Activated CD8-positive, alpha-beta memory T cell treated with anti-CD3 and anti-CD28 coated beads for 4 hours (primary cell): ENCODE measurements at regions not wholly inside any gene's neighbourhood (a gene's known extent, or its start where the extent isn't known, plus 50 kb on each side); places are given as distances from the start of the nearest gene placed in this dataset.
"Not testable (repeated sequence)": the region's sequence is repeated elsewhere in the genome, so short reads cannot be mapped to it uniquely, and the experiment has no call there.

ENCODE experiments used
- DNase-seq, 2 donors: peaks; one replicate each; pipeline ENCODE4 v3.0.0-alpha.2; 2020; ENCODE audit warnings: low read depth in 2 of 2

GRCh38 chr4:180993244-180993836 lies 1249.9 kb upstream of the TENM3 start:
- DNase-seq, result no peak

- no peak for DNase-seq
Observed at GRCh38 chr4:180994722-180995121, 1248.5 kb upstream of the TENM3 start.

DNA sequence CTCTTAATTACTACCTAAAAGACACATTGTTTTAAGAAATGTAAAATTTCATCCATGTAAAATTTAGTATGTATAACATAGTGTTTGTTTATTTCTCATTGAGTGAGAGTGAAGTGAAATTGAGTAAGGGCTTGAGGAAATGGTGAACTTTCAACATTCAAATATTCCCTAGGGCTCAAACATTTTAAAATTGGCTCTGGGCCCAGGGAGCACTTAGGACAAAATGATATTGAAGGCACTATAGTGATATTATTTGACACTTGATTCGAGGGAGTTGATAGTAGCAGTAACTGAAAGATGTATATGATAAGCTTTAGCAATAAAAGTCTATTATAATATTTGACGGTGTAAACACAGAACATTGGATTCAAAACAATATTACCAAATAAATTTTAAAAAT lies 1244.0 kb upstream of the TENM3 start:
- DNase-seq, result no peak

DNA sequence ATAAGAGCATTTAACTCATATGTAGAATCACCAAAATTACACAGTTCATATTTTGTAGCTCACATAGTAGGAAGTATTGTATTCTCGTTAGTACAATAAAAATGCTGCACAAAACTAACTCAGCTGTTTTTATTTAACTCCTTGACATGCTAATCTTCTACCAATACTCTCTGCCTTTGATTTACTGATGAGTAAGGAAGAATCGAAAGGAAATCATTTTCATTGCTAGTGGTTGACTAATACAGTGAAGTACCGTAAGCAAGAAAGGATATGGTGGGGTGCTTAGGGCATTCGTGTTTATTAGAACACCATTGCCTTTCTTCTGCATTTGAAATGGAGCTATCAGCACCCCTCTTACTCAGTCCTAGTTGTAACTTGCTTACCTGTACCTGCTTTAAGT lies 1239.1 kb upstream of the TENM3 start:
- no peak for DNase-seq

DNA sequence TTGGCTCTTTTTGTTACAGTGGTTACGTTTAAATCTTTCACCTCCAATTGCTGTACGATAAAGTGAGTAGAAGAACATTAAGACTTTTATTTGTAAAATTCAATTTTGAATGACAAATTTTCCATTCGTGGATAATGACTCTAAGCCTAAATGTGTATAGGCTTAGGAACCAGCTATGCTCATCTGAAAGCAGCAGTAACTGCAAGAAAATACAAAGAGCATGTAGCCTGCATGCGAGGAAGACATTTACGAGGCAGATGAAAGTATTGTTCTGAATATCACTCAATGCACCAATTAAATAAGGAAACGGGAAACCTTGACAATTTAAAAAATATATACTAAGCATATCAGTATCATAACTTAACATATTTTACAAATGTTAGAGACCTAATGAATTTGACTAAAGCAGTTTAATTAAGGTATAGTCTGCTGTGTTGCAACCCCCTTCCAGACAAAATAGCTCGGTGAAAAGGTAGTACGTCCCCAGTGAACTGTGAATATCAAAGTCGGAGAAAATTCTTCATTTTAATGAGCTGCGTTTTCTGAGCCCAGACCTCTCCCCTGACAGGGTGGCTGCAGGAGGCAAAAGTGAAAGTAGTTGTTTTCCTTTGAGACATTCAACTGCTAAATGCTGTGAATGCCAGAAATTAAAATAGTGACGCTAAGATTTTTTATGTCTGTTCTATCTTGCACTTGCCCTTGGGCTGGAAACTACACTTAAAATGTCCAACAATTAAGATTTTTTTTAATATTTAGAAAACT lies 1236.5 kb upstream of the TENM3 start:
- no peak for DNase-seq

DNA sequence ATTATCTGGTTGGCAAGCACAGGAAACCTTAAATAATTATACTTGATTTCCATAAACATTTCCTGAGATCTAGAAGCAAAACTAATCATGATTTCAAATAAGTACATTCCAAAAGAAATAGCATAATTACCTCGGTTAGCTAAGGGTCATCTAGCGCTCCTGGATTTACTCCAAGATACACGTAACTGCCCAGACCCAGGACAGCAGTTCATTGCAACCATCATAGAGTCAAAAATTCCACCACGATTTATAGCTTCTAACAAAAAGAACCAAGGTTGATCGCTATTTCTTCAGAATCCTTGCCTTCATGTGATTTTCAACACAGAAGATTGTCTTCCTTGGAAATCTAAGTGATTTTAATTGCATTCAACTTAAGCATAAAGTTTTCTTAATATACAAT lies 1235.5 kb upstream of the TENM3 start:
- no peak for DNase-seq

DNA sequence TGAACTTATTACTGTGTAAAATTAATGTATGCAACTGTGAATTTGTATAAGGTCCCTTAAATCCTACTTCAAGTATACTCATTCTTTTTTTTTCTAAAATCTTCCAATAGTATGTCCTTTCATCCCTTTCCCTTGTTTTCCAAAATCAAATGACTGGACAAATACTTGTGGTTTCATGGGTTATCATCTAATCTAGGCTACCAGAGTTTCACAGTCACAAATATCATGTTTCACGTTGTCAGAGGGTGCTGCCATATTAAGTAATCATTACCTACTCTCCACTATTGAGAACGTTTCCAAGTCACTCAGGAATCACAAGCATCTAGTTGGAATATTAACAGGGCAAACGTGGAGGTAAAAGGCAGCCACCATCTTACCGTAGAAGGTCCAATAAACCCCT lies 1235.0 kb upstream of the TENM3 start:
- DNase-seq, result no peak

DNA sequence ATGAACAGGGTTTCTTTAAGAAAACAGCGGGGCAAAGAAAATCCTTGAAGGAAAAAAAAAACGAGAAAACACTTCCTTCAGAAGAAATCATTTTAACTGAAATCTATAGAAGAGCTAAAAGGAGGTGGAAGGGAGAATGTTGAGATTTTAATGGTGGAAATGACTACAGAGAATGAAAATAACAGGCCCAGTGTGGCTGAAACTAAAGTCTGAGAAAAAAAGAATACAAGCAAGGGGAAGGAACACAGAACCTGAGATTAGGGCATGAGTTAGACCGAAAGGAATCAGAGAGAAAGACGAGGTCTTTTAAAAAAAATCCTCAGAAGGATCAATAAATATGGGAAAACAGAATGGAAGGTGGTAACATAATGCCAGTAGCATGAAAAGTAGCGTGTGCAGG lies 1230.0 kb upstream of the TENM3 start:
- DNase-seq, result no peak

DNA sequence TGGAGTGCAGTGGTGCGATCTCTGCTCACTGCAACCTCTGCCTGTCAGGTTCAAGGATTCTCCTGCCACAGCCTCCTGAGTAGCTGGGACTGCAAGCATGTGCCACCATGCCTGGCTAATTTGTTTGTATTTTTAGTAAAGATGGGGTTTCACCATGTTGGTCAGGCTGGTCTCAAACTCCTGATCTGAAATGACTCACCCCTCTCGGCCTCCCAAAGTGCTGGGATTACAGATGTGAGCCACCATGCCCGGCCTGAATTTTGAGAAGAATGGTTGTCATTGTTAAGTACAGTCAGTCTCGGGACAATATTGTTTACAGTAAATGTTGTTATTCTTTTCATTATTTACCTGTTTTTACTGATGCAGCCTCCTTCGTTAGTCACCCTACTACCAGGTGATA lies 1226.2 kb upstream of the TENM3 start:
- DNase-seq, result no peak

DNA sequence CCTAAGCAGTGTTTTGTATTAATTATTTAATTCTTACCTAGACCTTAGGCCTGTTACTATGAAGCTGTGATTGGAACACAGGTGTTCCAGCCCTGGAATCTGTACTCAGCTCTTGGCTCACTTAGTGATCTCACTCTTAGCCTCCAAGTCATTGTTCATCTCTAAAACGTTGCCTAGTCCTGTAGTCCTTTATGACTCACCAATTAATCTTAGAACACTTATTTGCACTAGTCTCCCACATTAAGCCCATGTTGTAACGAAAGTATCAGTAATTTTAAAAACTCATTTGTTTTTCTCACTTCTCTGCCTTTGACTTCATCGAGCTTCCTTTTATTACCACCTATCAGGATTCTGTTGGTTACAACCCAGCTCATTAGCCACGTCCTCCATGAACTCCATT lies 1224.7 kb upstream of the TENM3 start:
- DNase-seq, result no peak

DNA sequence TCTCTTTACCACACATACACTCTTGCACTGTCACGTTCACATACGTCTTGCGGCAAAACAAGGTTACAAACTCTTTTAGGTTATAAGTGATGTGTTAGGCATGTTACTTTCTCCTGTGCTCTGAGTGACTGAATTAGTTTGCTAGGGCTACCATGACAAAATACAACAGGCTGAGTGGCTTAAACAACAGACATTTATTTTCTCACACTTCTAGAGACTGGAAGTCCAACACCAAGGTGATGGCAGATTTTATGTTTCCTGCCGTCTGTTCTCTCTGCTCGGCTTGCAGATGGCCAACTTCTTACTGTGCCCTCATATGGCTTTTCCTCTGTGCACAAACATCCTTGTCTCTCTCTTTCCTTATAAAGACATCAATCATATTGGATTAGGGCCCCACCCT lies 1224.3 kb upstream of the TENM3 start:
- no peak for DNase-seq

GRCh38 chr4:181020456-181020855 lies 1222.7 kb upstream of the TENM3 start:
- DNase-seq, result no peak

DNA sequence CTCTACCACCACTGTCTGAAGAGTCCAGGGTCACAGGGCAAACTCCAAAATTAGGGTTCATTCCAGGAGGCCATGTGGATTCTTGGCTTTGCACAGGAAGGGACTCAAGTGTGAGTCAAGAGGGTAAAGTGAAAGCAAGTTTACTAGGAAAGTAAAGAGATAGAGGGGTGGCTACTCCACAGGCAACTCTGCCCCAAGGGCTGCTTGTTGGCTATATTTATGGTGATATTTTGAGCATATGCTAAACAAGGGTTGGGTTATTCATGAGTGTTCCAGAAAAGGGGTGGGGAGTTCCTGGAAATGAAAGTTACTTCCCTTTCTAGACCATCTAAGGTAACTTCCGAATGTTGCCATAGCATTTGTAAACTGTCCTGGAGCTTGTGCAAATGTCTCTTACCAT lies 1222.0 kb upstream of the TENM3 start:
- no peak for DNase-seq

GRCh38 chr4:181030135-181030921 lies 1212.9 kb upstream of the TENM3 start:
- not testable (repeated sequence) for DNase-seq

- no peak for DNase-seq
Observed at GRCh38 chr4:181030961-181031360, 1212.2 kb upstream of the TENM3 start.

- DNase-seq, result no peak
Observed at GRCh38 chr4:181043486-181043885, 1199.7 kb upstream of the TENM3 start.

DNA sequence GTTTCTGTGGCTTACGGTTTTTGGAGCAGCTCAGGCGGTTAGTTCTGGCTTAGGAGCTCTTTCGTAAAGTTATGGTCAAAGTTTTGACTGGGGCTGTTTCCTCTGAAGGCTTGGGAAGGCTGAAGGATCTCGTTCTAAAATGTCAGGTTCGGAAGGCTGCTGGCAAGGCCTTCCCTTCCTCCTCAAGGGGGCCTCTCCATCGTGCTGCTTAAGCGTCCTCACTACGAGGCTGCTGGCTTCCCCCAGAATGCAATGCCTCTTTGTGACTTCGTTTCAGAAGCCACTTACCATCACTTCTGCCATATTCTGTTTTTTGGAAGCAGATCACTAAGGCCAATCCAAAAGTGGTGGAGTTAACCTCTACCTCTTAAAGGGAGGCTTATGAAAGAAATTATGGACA lies 1196.4 kb upstream of the TENM3 start:
- no peak for DNase-seq

DNA sequence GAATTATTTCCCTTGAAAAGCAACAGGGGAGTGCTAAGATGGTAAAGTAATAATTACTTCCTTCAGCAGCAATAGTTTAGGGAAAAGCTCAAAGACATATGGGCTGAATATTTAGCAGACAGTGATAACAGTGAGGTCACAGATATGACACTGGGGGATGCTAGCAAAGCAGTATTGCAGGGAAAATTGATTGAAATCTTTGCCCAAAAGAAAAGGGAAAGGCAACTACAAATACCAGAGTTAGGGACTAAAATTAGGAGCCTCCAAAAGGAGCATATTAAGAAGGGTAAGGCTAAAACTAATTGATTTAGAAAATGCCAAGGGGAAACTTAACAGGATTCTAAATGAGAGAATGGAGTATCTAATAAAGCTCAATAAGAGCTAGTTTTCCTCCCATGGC lies 1191.3 kb upstream of the TENM3 start:
- no peak for DNase-seq

GRCh38 chr4:181061787-181062186 lies 1181.4 kb upstream of the TENM3 start:
- no peak for DNase-seq

- DNase-seq, result no peak
Observed at GRCh38 chr4:181063212-181063611, 1180.0 kb upstream of the TENM3 start.

- DNase-seq, result no peak
Observed at GRCh38 chr4:181077341-181077740, 1165.9 kb upstream of the TENM3 start.

- no peak for DNase-seq
Observed at GRCh38 chr4:181078196-181078595, 1165.0 kb upstream of the TENM3 start.

DNA sequence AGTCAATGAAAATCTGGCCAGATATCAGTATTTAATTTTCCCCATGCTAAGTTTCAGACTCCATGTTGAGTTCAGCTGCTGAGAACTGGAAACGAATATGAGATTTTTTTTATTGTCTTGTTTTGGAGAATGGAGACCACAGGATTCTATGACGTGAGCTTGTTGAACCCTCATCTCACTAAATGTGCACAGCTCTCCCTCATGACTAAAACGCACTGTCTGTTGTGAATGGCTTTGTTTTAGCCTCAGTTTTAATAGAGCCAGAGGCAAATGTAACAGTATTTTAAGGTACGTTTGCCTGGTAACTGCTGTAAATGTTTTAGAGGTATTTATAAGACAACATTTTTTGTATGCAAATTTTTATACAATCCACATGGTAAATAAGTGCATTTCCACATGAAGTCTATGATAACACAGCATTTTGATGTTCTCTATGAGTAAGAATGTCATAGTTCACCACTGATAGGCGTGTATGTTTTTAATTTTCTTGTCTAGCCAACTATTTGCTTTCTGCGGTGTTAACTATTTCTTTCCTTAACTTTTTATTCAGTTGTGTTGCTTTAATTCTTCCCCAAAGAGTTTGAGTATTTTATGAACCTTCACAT lies 1159.3 kb upstream of the TENM3 start:
- no peak for DNase-seq
